ENCODE measurements at regions not wholly inside any gene's neighbourhood (a gene's known extent, or its start where the extent isn't known, plus 50 kb on each side); places are given as distances from the start of the nearest gene placed in this dataset.

DNA sequence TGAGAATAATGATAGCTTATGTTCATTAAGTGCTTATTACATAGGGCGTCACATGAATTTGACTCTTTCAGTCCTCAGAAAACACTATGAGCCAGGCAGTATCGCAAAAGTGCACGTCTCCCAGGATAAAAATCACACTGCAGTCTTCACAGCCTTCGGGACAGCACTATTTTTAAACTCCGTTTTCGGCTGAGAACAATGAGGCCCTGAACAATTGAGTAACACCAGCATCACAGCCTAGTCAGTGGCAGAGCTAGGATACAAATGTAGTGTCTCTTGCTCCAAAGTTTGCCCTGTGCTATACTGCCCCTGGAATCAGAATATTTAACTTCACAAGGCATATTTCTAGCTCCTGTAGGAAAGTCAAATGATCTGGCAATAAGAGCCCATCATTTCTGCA, 852.1 kb upstream of the SEMA6D start:
- Histone ChIP-seq H3K27ac (no peak overlapping the region), H3K4me3 (no peak overlapping the region)
- TF ChIP-seq, protein P1, sequence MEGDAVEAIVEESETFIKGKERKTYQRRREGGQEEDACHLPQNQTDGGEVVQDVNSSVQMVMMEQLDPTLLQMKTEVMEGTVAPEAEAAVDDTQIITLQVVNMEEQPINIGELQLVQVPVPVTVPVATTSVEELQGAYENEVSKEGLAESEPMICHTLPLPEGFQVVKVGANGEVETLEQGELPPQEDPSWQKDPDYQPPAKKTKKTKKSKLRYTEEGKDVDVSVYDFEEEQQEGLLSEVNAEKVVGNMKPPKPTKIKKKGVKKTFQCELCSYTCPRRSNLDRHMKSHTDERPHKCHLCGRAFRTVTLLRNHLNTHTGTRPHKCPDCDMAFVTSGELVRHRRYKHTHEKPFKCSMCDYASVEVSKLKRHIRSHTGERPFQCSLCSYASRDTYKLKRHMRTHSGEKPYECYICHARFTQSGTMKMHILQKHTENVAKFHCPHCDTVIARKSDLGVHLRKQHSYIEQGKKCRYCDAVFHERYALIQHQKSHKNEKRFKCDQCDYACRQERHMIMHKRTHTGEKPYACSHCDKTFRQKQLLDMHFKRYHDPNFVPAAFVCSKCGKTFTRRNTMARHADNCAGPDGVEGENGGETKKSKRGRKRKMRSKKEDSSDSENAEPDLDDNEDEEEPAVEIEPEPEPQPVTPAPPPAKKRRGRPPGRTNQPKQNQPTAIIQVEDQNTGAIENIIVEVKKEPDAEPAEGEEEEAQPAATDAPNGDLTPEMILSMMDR (IDR thresholded peaks at IDR 0.05) = no peak
- DNase-seq (ENCODE audit: low spot score) = no peak

DNA sequence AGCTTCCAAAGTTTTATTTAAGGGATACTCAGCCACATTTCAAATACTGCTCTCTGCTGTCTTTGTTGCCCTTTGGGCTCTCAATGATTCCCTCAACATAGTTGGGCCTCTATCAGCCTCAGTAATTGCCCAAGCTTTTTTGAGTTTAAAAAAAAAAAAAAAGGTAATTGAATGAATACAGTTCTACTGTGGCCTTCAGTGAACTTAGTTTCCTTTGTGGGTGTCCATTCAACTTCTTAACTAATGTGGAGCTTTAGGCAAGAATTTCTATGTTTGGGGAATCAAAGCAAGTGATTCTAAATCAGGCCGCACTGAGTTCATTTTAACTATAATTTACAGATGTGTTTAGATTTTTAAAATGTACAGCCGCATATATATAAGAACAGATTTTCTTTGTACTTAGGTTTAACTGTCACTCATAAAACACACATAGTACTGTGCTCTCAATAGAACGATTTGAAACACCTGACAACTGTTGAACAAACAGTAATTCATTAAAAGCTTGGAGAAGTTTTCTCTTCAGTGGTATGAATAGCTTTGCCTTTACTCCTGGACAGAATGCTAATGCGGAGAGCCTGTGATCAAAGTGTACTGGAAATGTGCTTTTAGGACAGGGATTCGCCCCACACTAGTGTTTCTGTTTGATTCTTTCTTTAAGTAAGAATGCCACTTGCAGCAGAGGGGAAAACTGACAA, 844.9 kb upstream of the SEMA6D start:
- no peak for DNase-seq (ENCODE audit: low spot score)
- Histone ChIP-seq H3K4me3 (no peak overlapping the region), H3K27ac (no peak overlapping the region)
- TF ChIP-seq, protein P1 (IDR thresholded peaks at IDR 0.05) = no peak

DNA sequence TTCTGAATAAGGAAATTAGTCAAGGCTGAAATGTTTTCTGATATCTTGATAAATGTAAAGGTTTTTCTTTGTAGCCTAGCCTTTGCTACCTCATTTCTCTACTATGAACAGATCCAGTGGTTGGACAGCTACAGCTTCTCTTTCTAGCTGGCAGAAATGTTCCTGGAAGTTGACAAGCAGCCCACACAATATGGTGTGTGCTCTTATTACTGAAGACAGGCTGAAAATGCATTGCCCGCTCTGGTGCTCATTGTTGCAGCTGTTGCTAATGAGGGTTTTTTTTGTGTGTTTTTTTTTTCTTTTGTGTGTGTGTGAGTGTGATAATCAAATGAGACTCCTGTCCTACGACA, 844.3 kb upstream of the SEMA6D start:
- Histone ChIP-seq H3K27ac (no peak overlapping the region), H3K4me3 (no peak overlapping the region)
- TF ChIP-seq, protein P1 (IDR thresholded peaks at IDR 0.05) = no peak
- DNase-seq (ENCODE audit: low spot score) = no peak

DNA sequence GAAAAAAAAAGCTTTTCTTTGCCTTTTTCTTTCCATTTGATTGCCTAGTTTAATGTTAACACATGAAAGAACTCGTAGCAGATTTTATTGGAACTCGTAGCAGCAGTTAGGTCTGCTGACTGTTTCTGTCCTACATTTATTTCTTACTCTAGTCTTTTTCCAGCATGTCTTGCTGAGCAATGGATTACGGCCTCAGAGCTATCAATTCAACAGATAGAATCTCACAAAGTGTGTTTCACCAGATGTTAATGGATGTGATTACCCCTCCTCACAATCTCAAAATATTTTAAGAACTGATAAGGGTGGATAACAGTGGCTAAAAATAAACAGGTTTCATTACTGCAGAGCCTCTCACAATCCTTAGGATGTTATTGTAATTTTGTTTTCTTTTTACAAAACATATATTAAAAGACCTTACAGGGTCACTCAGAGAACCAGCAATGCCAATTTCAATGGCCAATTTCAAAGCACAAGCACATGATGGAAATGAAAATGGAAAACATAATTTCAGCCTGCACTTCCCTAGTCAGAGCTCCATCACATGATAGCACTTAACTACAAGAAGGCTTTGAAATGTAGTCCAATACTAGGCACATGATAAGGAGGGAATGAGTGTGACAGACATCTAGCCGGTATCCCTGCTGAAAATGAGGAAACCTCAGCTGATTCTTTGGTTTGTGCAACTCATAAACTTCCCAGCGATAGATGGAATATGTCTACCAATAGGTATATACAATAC, 838.1 kb upstream of the SEMA6D start:
- Histone ChIP-seq H3K4me3 (no peak overlapping the region), H3K27ac (no peak overlapping the region)
- no peak for DNase-seq (ENCODE audit: low spot score)
- TF ChIP-seq, protein P1 (IDR thresholded peaks at IDR 0.05) = no peak

DNA sequence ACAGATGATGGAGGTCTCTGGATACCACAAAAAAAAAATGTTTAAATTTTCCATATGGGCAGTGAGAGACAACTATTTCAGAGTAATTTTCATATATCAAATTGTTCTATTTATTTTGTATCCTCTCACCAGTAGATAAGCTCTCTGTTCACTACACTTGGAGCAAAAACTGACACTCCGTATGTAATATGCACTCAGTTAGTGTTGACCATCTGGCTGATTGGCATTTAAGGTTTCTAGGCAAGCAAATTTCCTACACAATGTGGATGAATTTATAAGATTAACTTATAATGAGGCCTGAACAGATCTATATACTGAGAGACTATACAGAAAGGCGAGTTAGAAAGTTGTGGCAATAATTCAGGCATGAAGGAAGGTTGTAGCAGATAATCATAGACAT, 836.5 kb upstream of the SEMA6D start:
- TF ChIP-seq, protein P1 (IDR thresholded peaks at IDR 0.05) = no peak
- Histone ChIP-seq H3K27ac (no peak overlapping the region), H3K4me3 (no peak overlapping the region)
- DNase-seq (ENCODE audit: low spot score) = no peak

DNA sequence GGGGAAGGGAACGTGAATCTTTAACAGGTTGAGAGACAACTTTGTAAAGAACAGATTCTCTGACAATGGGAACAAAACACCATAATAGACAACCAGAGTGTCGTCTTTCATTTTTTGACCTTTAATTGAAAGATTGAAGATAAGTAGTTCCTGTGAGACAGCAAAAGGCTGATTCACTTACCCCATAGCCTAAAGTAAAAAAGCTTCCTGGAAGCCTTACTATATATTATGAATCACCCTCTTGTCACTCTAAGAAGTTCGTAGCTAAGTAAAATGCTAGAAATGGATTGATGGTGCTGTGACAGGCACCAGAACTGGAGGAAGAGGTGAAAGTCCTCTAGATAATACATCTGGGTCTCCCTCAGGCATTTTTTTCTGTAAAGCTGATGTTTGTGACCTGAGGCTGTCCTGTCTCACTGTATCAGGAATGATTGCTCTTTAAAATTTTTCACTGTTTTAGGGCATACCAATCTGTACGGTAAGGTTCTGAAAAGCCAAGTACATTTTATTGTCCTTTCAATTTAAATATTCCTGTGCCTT, 824.6 kb upstream of the SEMA6D start:
- no peak overlapping the region for H3K4me3 ChIP-seq
- no peak for DNase-seq (ENCODE audit: low spot score)
- TF ChIP-seq, protein P1 (IDR thresholded peaks at IDR 0.05) = no peak
- no peak overlapping the region for H3K27ac ChIP-seq

DNA sequence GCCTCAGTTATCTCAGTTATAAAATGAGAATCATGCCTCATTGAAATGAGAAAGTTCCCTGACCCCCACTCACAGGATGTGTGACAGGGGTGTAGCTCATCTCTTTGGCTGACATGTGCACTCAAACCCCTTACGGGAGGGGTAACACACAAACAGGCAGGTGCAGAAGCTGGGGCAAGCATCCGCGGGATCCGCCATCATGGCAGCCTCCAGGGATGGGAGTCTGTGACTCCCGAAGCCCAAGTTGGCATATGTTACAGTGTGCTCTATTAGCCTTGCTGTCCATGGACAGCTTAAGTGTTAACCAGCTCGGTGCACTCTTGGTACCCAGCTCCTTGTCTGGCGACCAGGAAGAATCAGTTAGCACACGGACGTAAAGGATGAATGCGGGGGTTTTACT, 822.7 kb upstream of the SEMA6D start:
- TF ChIP-seq, protein P1 (IDR thresholded peaks at IDR 0.05) = no peak
- no peak overlapping the region for H3K4me3 ChIP-seq
- no peak for DNase-seq (ENCODE audit: low spot score)
- no peak overlapping the region for H3K27ac ChIP-seq

Data from coronary artery (tissue), 2 donors.